ENCODE measurements at regions not wholly inside any gene's neighbourhood (a gene's known extent, or its start where the extent isn't known, plus 50 kb on each side); places are given as distances from the start of the nearest gene placed in this dataset.

GRCh38 chr6:14583826-14584225 is 466.3 kb downstream of the CD83 start:
- no peak for TF ChIP-seq EZH2 (IDR thresholded peaks at IDR 0.05; ENCODE audit: insufficient read depth, poor library complexity, severe bottlenecking)
- TF ChIP-seq EZH2phosphoT487 (IDR thresholded peaks at IDR 0.05; ENCODE audit: insufficient read depth, low read depth), result no peak

All from GM23248 (cell line).